IMR-90 (cell line): ENCODE measurements at regions not wholly inside any gene's neighbourhood (a gene's known extent, or its start where the extent isn't known, plus 50 kb on each side); places are given as distances from the start of the nearest gene placed in this dataset.
A peak's percentile ranks its signal among the peaks of the same experiment; 100 is the strongest.

Source experiments
- ATAC-seq: fragments of 200-7000 bp; cut with Tn5 transposase; 2 replicates; pipeline ENCODE4 v1.9.1; 2020; ENCODE audit warnings: low read depth, mild to moderate bottlenecking, moderate library complexity
- BruUV-seq: library from RNA; stranded (reverse); fragments of 400-500 nt; replicated peaks from 2 replicates; lab custom pipeline; 2021; lab: Mats Ljungman, UMichigan
- CTCF ChIA-PET: fragments of 300-600 bp; formaldehyde crosslinking; extraction: SDS; loops from one replicate; lab custom pipeline; 2021; ENCODE audit warnings: antibody characterized with exemption; lab: Yijun Ruan, JAX
- POLR2A ChIA-PET: fragments of 300-600 bp; sonication (Branson Sonifier 250); formaldehyde crosslinking; loops from one replicate; lab custom pipeline; 2022; ENCODE audit warnings: antibody characterized with exemption; ENCODE audit not compliant: unreplicated experiment; lab: Charles Lee
- DNase-seq: peaks from one replicate; pipeline ENCODE4 v3.0.0; 2013
- H2AFZ ChIP-seq: replicated peaks from 2 replicates; pipeline ENCODE3; 2013; ENCODE audit warnings: low read length, mild to moderate bottlenecking; ENCODE audit not compliant: poor library complexity
- H2AK5ac ChIP-seq: 2 replicates; pipeline ENCODE4 v1.6.1; 2013; ENCODE audit warnings: low read depth, low read length, inconsistent platforms
- H2AK9ac ChIP-seq: replicated peaks from 2 replicates; pipeline ENCODE3; 2013; ENCODE audit warnings: mild to moderate bottlenecking, low read depth, low read length, moderate library complexity; ENCODE audit not compliant: poor library complexity
- H2BK120ac ChIP-seq: 2 replicates; pipeline ENCODE4 v1.6.1; 2013; ENCODE audit warnings: low read depth, low read length, inconsistent platforms
- H2BK15ac ChIP-seq: 3 replicates; pipeline ENCODE4 v1.6.1; 2013; ENCODE audit warnings: low read depth, low read length, inconsistent platforms
- H2BK20ac ChIP-seq: 2 replicates; pipeline ENCODE4 v1.6.1; 2013; ENCODE audit warnings: low read depth, mild to moderate bottlenecking, inconsistent platforms, low read length, moderate library complexity
- H2BK5ac ChIP-seq: 2 replicates; pipeline ENCODE4 v1.6.1; 2013; ENCODE audit warnings: mild to moderate bottlenecking, low read depth, low read length, inconsistent platforms; ENCODE audit not compliant: poor library complexity, severe bottlenecking
- H3K14ac ChIP-seq: replicated peaks from 2 replicates; pipeline ENCODE4 v1.6.1; 2013; ENCODE audit warnings: low read depth, low read length, inconsistent platforms
- H3K18ac ChIP-seq: 2 replicates; pipeline ENCODE4 v1.6.1; 2013; ENCODE audit warnings: low read depth, low read length, control low read depth
- H3K23ac ChIP-seq: 2 replicates; pipeline ENCODE4 v1.6.1; 2013; ENCODE audit warnings: low read depth, low read length, inconsistent platforms
- H3K27ac ChIP-seq: 2 replicates; pipeline ENCODE4 v1.5.1; 2013; ENCODE audit warnings: mild to moderate bottlenecking, control low read depth, low read length; ENCODE audit not compliant: insufficient read depth
- H3K27me3 ChIP-seq: 2 replicates; pipeline ENCODE4 v1.6.1; 2013; ENCODE audit warnings: low read length; ENCODE audit not compliant: control insufficient read depth, insufficient read depth
- H3K36me3 ChIP-seq: 2 replicates; pipeline ENCODE4 v1.6.1; 2013; ENCODE audit warnings: low read length, mixed read lengths; ENCODE audit not compliant: control insufficient read depth, insufficient read depth
- H3K4ac ChIP-seq: 2 replicates; pipeline ENCODE4 v1.6.1; 2013; ENCODE audit warnings: low read depth, low read length, inconsistent platforms
- H3K4me1 ChIP-seq: 2 replicates; pipeline ENCODE4 v1.6.1; 2013; ENCODE audit warnings: low read length, mixed read lengths; ENCODE audit not compliant: control insufficient read depth, insufficient read depth
- H3K4me2 ChIP-seq: 2 replicates; pipeline ENCODE4 v1.6.1; 2013; ENCODE audit warnings: low read depth, mild to moderate bottlenecking, control low read depth, low read length, moderate library complexity
- H3K4me3 ChIP-seq: 2 replicates; pipeline ENCODE4 v1.5.1; 2013; ENCODE audit warnings: low read depth, mild to moderate bottlenecking, control low read depth, low read length, moderate library complexity; ENCODE audit not compliant: insufficient read depth
- H3K56ac ChIP-seq: 2 replicates; pipeline ENCODE4 v1.6.1; 2013; ENCODE audit warnings: low read length, inconsistent platforms; ENCODE audit not compliant: insufficient read depth; ENCODE audit errors: extremely low read depth
- H3K79me1 ChIP-seq, 2 experiments: 2 replicates each; pipeline ENCODE4 v1.6.1; 2013; ENCODE audit warnings: low read length in 2 of 2, inconsistent platforms in 1 of 2, low read depth in 1 of 2
- H3K9ac ChIP-seq: 2 replicates; pipeline ENCODE4 v1.6.1; 2013; ENCODE audit warnings: low read depth, low read length, control low read depth
- H3K9me1 ChIP-seq: 2 replicates; pipeline ENCODE4 v1.6.1; 2013; ENCODE audit warnings: low read length, inconsistent platforms; ENCODE audit not compliant: insufficient read depth
- H3K9me3 ChIP-seq: 2 replicates; pipeline ENCODE4 v1.6.1; 2013; ENCODE audit warnings: low read length; ENCODE audit not compliant: control insufficient read depth, insufficient read depth
- H4K20me1 ChIP-seq: 2 replicates; pipeline ENCODE4 v1.6.1; 2013; ENCODE audit warnings: low read length, inconsistent platforms; ENCODE audit not compliant: insufficient read depth
- H4K5ac ChIP-seq: 2 replicates; pipeline ENCODE4 v1.6.1; 2013; ENCODE audit warnings: mild to moderate bottlenecking, low read depth, low read length, control low read depth
- H4K8ac ChIP-seq, 2 experiments: 2 replicates each; pipeline ENCODE4 v1.6.1; 2013; ENCODE audit warnings: low read depth in 2 of 2, low read length in 2 of 2, control low read depth in 1 of 2, inconsistent platforms in 1 of 2
- H4K91ac ChIP-seq: 2 replicates; pipeline ENCODE4 v1.6.1; 2013; ENCODE audit warnings: low read depth, low read length, inconsistent platforms; ENCODE audit not compliant: insufficient read depth
- BHLHE40 ChIP-seq: fragments of 150-350 bp; IDR thresholded peaks from 2 replicates; pipeline ENCODE4 v1.6.1; 2016; ENCODE audit warnings: mild to moderate bottlenecking, low read depth, low read length
- CEBPB ChIP-seq: IDR thresholded peaks from 2 replicates; pipeline ENCODE4 v1.6.1; 2012; ENCODE audit warnings: low read depth, low read length, improper control_type of control experiment
- CTCF ChIP-seq: conservative IDR thresholded peaks from 2 replicates; pipeline ENCODE4 v1.5.1; 2012; ENCODE audit warnings: mild to moderate bottlenecking, low read depth, low read length, improper control_type of control experiment
- ELK1 ChIP-seq: fragments of 150-350 bp; IDR thresholded peaks from 2 replicates; pipeline ENCODE4 v1.6.1; 2016; ENCODE audit warnings: low read depth, mild to moderate bottlenecking, low read length, moderate library complexity, borderline replicate concordance
- MAFK ChIP-seq: IDR thresholded peaks from 2 replicates; pipeline ENCODE4 v1.6.1; 2012; ENCODE audit warnings: low read depth, low read length, improper control_type of control experiment
- MAZ ChIP-seq: IDR thresholded peaks from 2 replicates; pipeline ENCODE4 v1.6.1; 2012; ENCODE audit warnings: low read depth, mild to moderate bottlenecking, low read length, improper control_type of control experiment, moderate library complexity, borderline replicate concordance
- MXI1 ChIP-seq: IDR thresholded peaks from 2 replicates; pipeline ENCODE4 v1.6.1; 2012; ENCODE audit warnings: low read depth, mild to moderate bottlenecking, low read length, moderate library complexity, borderline replicate concordance
- NFE2L2 ChIP-seq: fragments of 150-350 bp; IDR thresholded peaks from 2 replicates; pipeline ENCODE4 v1.6.1; 2016; ENCODE audit warnings: low read depth, mild to moderate bottlenecking, low read length
- POLR2A ChIP-seq: IDR thresholded peaks from 2 replicates; pipeline ENCODE4 v1.6.1; 2012; ENCODE audit warnings: mild to moderate bottlenecking, low read depth, low read length
- RAD21 ChIP-seq: IDR thresholded peaks from 2 replicates; pipeline ENCODE4 v1.6.1; 2012; ENCODE audit warnings: low read length, improper control_type of control experiment
- RCOR1 ChIP-seq: IDR thresholded peaks from 2 replicates; pipeline ENCODE4 v1.6.1; 2012; ENCODE audit warnings: mild to moderate bottlenecking, low read length, improper control_type of control experiment; ENCODE audit not compliant: insufficient replicate concordance
- USF2 ChIP-seq: fragments of 150-350 bp; IDR thresholded peaks from 2 replicates; pipeline ENCODE4 v1.6.1; 2017; ENCODE audit warnings: mild to moderate bottlenecking, antibody characterized with exemption, low read length, low read depth
- WGBS, 2 experiments: methylation state at CpG; one replicate each; pipeline versions ENCODE4 v1.1.5 to v1.1.7; 2013; ENCODE audit warnings: missing lambda C conversion rate in 2 of 2; ENCODE audit not compliant: insufficient read length in 1 of 2; ENCODE audit errors: extremely low coverage in 2 of 2; 5-methylcytosine and 5-hydroxymethylcytosine counted together
- dilution Hi-C: fragments of 300-500 bp; cut with HindIII; formaldehyde crosslinking; loops from one replicate; pipeline ENCODE4 v1.14.3; 2018; ENCODE audit warnings: low sequenced_read_pairs; ENCODE audit not compliant: unreplicated experiment
- in situ Hi-C: fragments of 300-500 bp; cut with MboI; formaldehyde crosslinking; loops from 3 replicates; pipeline ENCODE4 v1.14.3; 2019; ENCODE audit warnings: low sequenced_read_pairs, inconsistent platforms, mixed read lengths
- intact Hi-C: fragments of 100-400 bp; cut with micrococcal nuclease; formaldehyde crosslinking; loops from 2 replicates; pipeline ENCODE4 v1.10.0; 2022

GRCh38 chr16:86858501-86858900 lies 280.2 kb downstream of the FOXL1 start:
- H3K4me3 ChIP-seq: no peak overlapping the region

More at GRCh38 chr16:86858501-86858900, 280.2 kb downstream of the FOXL1 start:
- Histone ChIP-seq H2AFZ (peak overlapping the region; percentile 28), H2BK15ac (no peak overlapping the region), H3K18ac (no peak overlapping the region), H3K14ac (no peak overlapping the region), H3K9me1 (peaks cover 15% of the 10 kb centered on the region), H3K36me3 (no peaks in the 10 kb centered on the region), H4K20me1 (no peaks in the 10 kb centered on the region), H2BK5ac (no peak overlapping the region), H4K8ac (no peak overlapping the region), H3K4me1 (peaks cover 6% of the 10 kb centered on the region), H3K23ac (no peak overlapping the region), H3K9ac (no peak overlapping the region), H3K4ac (0 out of 2 replicates have a peak overlapping the region, but pooled peaks have one; percentile 6), H4K91ac (no peak overlapping the region), H3K27ac (no peak overlapping the region), H2BK20ac (no peak overlapping the region), H2BK120ac (no peak overlapping the region), H4K5ac (no peak overlapping the region), H2AK9ac (no peak overlapping the region), H3K27me3 (no peaks in the 10 kb centered on the region; the same call in 1 of the 2 replicates), H3K9me3 (no peaks in the 10 kb centered on the region), H3K79me1 (no peaks in the 10 kb centered on the region), H3K4me2 (no peak overlapping the region), H3K56ac (no peak overlapping the region), H2AK5ac (no peak overlapping the region)
- dilution Hi-C loops: no loop called here
- ChIA-PET CTCF (no interaction called here), POLR2A (no interaction called here)
- no CpG with 5 or more reads among the region's 10 CpGs for WGBS, 2 experiments
- ATAC-seq: no peak
- TF ChIP-seq MAFK: no peak
- TF ChIP-seq ELK1: no peak
- TF ChIP-seq NFE2L2: no peak
- no peak for TF ChIP-seq BHLHE40
- no peak for TF ChIP-seq MXI1
- TF ChIP-seq CTCF: no peak
- no peak for TF ChIP-seq MAZ
- no peak for TF ChIP-seq POLR2A
- TF ChIP-seq RCOR1: no peak
- no peak for TF ChIP-seq USF2
- no peak for TF ChIP-seq CEBPB
- no peak for TF ChIP-seq RAD21
- BruUV-seq: no TSS peak
- in situ Hi-C loops: no loop called here
- DNase-seq: no peak
- intact Hi-C loops: no loop called here
